CD4-positive, alpha-beta T cell treated with Interleukin-4 for 4 hours (primary cell): ENCODE measurements at regions not wholly inside any gene's neighbourhood (a gene's known extent, or its start where the extent isn't known, plus 50 kb on each side); places are given as distances from the start of the nearest gene placed in this dataset.
"Not testable (repeated sequence)": the region's sequence is repeated elsewhere in the genome, so short reads cannot be mapped to it uniquely, and the experiment has no call there.

Experiments used
- DNase-seq: peaks from one replicate; pipeline ENCODE4 v3.0.0-alpha.2; 2020

GRCh38 chr13:74264333-74264732 lies 130.1 kb upstream of the KLF12 start:
- DNase-seq, result no peak

GRCh38 chr13:74260420-74260819 lies 126.2 kb upstream of the KLF12 start:
- DNase-seq, result not testable (repeated sequence)

GRCh38 chr13:74259641-74260040 lies 125.4 kb upstream of the KLF12 start:
- DNase-seq, result no peak

GRCh38 chr13:74258961-74259360 lies 124.8 kb upstream of the KLF12 start:
- no peak for DNase-seq

- DNase-seq, result no peak
Observed at GRCh38 chr13:74256969-74257368, 122.8 kb upstream of the KLF12 start.

- DNase-seq, result no peak
Observed at GRCh38 chr13:74253161-74253560, 119.0 kb upstream of the KLF12 start.

- DNase-seq, result peak; percentile 31
Observed at GRCh38 chr13:74251778-74252519, 117.7 kb upstream of the KLF12 start.

- DNase-seq, result no peak
Observed at GRCh38 chr13:74250738-74251190, 116.6 kb upstream of the KLF12 start.

- DNase-seq, result no peak
Observed at GRCh38 chr13:74248477-74248876, 114.3 kb upstream of the KLF12 start.

- DNase-seq, result peak; percentile 39
Observed at GRCh38 chr13:74246487-74246886, 112.3 kb upstream of the KLF12 start.

- DNase-seq, result peak; percentile 76
Observed at GRCh38 chr13:74243637-74244526, 109.7 kb upstream of the KLF12 start.

GRCh38 chr13:74241343-74241742 lies 107.1 kb upstream of the KLF12 start:
- DNase-seq, result not testable (repeated sequence)

- peak; percentile 61 for DNase-seq
Observed at GRCh38 chr13:74230984-74231501, 96.8 kb upstream of the KLF12 start.

- no peak for DNase-seq
Observed at GRCh38 chr13:74229242-74229641, 95.0 kb upstream of the KLF12 start.

- DNase-seq, result no peak
Observed at GRCh38 chr13:74227476-74228158, 93.4 kb upstream of the KLF12 start.

GRCh38 chr13:74226791-74227475 lies 92.7 kb upstream of the KLF12 start:
- DNase-seq, result no peak

- DNase-seq, result no peak
Observed at GRCh38 chr13:74221752-74222151, 87.5 kb upstream of the KLF12 start.

- no peak for DNase-seq
Observed at GRCh38 chr13:74219566-74219965, 85.4 kb upstream of the KLF12 start.

- no peak for DNase-seq
Observed at GRCh38 chr13:74218291-74218690, 84.1 kb upstream of the KLF12 start.

GRCh38 chr13:74217811-74218210 lies 83.6 kb upstream of the KLF12 start:
- no peak for DNase-seq

GRCh38 chr13:74215420-74215819 lies 81.2 kb upstream of the KLF12 start:
- no peak for DNase-seq

GRCh38 chr13:74214321-74214720 lies 80.1 kb upstream of the KLF12 start:
- no peak for DNase-seq
